ENCODE measurements at regions not wholly inside any gene's neighbourhood (a gene's known extent, or its start where the extent isn't known, plus 50 kb on each side); places are given as distances from the start of the nearest gene placed in this dataset.

- TF ChIP-seq CTCF (IDR thresholded peaks at IDR 0.05; ENCODE audit: low read length) (no peak), EZH2 (IDR thresholded peaks at IDR 0.05; ENCODE audit: borderline replicate concordance, low read length) (no peak)
Observed at GRCh38 chr13:84962849-84963248, 836.4 kb downstream of the SLITRK6 start.
